ENCODE measurements at regions not wholly inside any gene's neighbourhood (a gene's known extent, or its start where the extent isn't known, plus 50 kb on each side); places are given as distances from the start of the nearest gene placed in this dataset.

DNA sequence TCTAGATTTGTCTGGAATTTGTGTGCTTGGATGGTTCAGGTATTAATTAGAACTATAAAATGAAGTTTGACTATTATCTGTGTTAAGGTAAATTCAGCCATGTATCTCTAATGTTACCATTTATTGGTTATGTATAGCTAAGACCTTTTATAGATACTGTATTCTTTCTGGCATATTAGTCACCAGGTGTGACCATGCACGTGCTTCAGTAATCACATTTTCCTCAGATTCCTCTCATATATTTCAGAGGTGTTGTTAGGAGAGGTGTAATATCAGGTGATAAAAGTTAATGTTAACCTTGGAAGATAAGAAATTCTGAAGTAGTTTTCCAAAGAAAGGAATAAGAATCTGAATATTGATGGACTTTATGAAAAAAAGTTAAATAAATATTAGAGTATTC lies 194.5 kb upstream of the KHDRBS2 start:
- TF ChIP-seq CTCF (conservative IDR thresholded peaks at IDR 0.05; ENCODE audit: low read depth, low read length): no peak
- TF ChIP-seq EZH2phosphoT487 (IDR thresholded peaks at IDR 0.05; ENCODE audit: borderline replicate concordance, low read length): no peak
- no peak for TF ChIP-seq EZH2 (IDR thresholded peaks at IDR 0.05; ENCODE audit: low read length, unreplicated experiment)
